Esophagus squamous epithelium (tissue), 4 donors: ENCODE measurements at regions not wholly inside any gene's neighbourhood (a gene's known extent, or its start where the extent isn't known, plus 50 kb on each side); places are given as distances from the start of the nearest gene placed in this dataset.

Experiments used
- CTCF ChIP-seq, 6 experiments: fragments of 450-650 bp in 4 of 6; fragments of 200-600 bp in 2 of 6; sonication (generic) in 2 of 6; IDR thresholded peaks; one replicate each; pipeline ENCODE4 v1.5.1; 2016 to 2019; ENCODE audit warnings: antibody characterized with exemption in 6 of 6, mild to moderate bottlenecking in 4 of 6, moderate library complexity in 4 of 6
- POLR2A ChIP-seq, 4 donors: fragments of 450-650 bp; IDR thresholded peaks; one replicate each; pipeline ENCODE4 v1.6.1; 2017; ENCODE audit warnings: antibody characterized with exemption in 4 of 4, mild to moderate bottlenecking in 4 of 4, moderate library complexity in 3 of 4

- no peak for TF ChIP-seq POLR2A (IDR thresholded peaks at IDR 0.05)
- no peak for TF ChIP-seq CTCF (IDR thresholded peaks at IDR 0.05)
These were observed 61.5 kb upstream of the GGTLC1 start for GRCh38 chr20:24050119-24050518.
